ENCODE measurements at regions not wholly inside any gene's neighbourhood (a gene's known extent, or its start where the extent isn't known, plus 50 kb on each side); places are given as distances from the start of the nearest gene placed in this dataset.

DNA sequence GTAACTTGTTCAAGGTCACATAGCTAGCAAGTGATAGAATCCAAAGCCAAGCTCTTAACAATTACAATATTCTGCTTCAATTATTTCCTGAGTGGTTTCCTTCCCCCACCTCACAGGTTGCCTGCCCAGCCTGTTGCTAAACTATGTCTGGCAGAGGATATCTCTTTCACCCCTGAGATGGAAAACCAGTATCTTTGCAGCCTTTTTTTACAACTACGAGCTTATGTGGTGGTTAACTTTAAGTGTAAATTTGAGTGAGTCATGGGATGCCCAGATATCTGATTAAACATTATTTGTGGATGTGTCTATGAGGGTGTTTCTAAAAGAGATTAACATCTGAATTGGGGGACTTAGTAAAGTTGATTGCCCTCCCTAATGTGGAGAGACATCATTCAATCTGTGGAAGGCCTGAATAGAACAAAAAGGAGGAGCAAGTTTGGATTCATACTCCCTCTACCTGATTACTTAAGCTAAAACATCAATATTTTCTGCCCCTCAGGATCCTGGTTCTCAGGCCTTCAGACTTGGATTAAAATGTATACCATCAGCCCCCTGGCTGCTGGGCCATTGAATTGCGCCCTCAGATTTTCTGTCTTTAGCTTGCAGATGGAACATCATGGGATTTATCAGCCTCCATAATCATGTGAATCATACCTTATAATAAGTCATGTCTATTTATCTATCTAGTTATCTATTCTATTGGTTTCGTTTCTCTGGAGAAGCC, 911.9 kb downstream of the METTL15 start:
- H3K27ac ChIP-seq (replicated peaks), result no peak overlapping the region

DNA sequence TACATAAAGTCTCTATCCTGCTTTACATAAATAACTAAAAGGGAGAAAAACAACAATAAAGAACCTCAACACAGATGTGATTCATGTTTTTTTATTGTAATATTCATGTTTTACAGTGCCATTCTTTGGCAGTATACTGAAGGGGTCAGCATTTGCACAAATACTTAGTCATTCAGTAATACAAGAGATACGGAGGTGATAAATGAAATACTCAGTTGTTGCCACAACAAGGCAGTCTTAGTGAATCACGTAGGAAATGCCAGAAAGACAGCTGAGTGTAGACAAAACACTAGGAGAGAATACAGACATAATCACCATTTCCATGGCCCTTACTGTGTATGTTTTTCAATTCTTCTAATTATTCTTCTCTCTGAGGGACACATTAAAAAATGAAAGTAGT, 910.4 kb downstream of the METTL15 start:
- Histone ChIP-seq H3K27me3 (ENCODE audit: insufficient read depth, poor library complexity, severe bottlenecking) (no peaks in the 10 kb centered on the region), H3K4me3 (replicated peaks; ENCODE audit: insufficient read depth, low read length) (no peak overlapping the region), H3K27ac (replicated peaks) (no peak overlapping the region)
- TF ChIP-seq, protein P1, sequence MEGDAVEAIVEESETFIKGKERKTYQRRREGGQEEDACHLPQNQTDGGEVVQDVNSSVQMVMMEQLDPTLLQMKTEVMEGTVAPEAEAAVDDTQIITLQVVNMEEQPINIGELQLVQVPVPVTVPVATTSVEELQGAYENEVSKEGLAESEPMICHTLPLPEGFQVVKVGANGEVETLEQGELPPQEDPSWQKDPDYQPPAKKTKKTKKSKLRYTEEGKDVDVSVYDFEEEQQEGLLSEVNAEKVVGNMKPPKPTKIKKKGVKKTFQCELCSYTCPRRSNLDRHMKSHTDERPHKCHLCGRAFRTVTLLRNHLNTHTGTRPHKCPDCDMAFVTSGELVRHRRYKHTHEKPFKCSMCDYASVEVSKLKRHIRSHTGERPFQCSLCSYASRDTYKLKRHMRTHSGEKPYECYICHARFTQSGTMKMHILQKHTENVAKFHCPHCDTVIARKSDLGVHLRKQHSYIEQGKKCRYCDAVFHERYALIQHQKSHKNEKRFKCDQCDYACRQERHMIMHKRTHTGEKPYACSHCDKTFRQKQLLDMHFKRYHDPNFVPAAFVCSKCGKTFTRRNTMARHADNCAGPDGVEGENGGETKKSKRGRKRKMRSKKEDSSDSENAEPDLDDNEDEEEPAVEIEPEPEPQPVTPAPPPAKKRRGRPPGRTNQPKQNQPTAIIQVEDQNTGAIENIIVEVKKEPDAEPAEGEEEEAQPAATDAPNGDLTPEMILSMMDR (IDR thresholded peaks at IDR 0.05; ENCODE audit: insufficient read depth, low read length), result no peak
- TF ChIP-seq, protein P2, sequence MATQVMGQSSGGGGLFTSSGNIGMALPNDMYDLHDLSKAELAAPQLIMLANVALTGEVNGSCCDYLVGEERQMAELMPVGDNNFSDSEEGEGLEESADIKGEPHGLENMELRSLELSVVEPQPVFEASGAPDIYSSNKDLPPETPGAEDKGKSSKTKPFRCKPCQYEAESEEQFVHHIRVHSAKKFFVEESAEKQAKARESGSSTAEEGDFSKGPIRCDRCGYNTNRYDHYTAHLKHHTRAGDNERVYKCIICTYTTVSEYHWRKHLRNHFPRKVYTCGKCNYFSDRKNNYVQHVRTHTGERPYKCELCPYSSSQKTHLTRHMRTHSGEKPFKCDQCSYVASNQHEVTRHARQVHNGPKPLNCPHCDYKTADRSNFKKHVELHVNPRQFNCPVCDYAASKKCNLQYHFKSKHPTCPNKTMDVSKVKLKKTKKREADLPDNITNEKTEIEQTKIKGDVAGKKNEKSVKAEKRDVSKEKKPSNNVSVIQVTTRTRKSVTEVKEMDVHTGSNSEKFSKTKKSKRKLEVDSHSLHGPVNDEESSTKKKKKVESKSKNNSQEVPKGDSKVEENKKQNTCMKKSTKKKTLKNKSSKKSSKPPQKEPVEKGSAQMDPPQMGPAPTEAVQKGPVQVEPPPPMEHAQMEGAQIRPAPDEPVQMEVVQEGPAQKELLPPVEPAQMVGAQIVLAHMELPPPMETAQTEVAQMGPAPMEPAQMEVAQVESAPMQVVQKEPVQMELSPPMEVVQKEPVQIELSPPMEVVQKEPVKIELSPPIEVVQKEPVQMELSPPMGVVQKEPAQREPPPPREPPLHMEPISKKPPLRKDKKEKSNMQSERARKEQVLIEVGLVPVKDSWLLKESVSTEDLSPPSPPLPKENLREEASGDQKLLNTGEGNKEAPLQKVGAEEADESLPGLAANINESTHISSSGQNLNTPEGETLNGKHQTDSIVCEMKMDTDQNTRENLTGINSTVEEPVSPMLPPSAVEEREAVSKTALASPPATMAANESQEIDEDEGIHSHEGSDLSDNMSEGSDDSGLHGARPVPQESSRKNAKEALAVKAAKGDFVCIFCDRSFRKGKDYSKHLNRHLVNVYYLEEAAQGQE (IDR thresholded peaks at IDR 0.05; ENCODE audit: insufficient replicate concordance, low read depth), result no peak
- TF ChIP-seq SPI1 (IDR thresholded peaks at IDR 0.05; ENCODE audit: borderline replicate concordance, low read depth) (no peak), GABPA (IDR thresholded peaks at IDR 0.05; ENCODE audit: low read depth) (no peak), POLR2AphosphoS5 (IDR thresholded peaks at IDR 0.05; ENCODE audit: low read depth) (no peak)
- no peak for DNase-seq (ENCODE audit: low read depth in 1 of 2, low spot score in 1 of 2)

More for the DNA sequence above, 911.9 kb downstream of the METTL15 start:
- TF ChIP-seq, protein P1 (IDR thresholded peaks at IDR 0.05; ENCODE audit: insufficient read depth, low read length), result no peak
- TF ChIP-seq POLR2AphosphoS5 (IDR thresholded peaks at IDR 0.05; ENCODE audit: low read depth) (no peak), SPI1 (IDR thresholded peaks at IDR 0.05; ENCODE audit: borderline replicate concordance, low read depth) (no peak), GABPA (IDR thresholded peaks at IDR 0.05; ENCODE audit: low read depth) (no peak)
- TF ChIP-seq, protein P2 (IDR thresholded peaks at IDR 0.05; ENCODE audit: insufficient replicate concordance, low read depth), result no peak
- Histone ChIP-seq H3K4me3 (replicated peaks; ENCODE audit: insufficient read depth, low read length) (no peak overlapping the region), H3K27me3 (ENCODE audit: insufficient read depth, poor library complexity, severe bottlenecking) (no peaks in the 10 kb centered on the region)
- DNase-seq (ENCODE audit: low read depth in 1 of 2, low spot score in 1 of 2), result no peak

DNA sequence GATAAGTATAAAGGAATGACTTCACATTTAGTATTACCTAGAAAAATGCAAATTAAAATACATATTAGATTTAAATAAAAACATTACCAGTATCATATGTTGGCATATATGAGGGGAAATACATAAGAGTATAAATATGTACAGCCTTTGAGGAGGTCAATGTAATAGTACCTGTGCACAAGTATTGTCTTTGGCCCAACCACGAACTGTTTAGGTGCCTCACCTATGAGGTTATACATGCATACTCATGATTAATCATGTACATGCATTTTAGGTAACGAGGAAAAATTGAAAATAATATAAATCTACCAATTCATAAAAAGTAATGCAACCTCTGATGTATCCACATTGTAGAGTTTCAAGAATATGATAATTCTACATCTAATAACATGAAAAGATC, 909.8 kb downstream of the METTL15 start:
- Histone ChIP-seq H3K27me3 (ENCODE audit: insufficient read depth, poor library complexity, severe bottlenecking) (no peaks in the 10 kb centered on the region), H3K27ac (replicated peaks) (no peak overlapping the region), H3K4me3 (replicated peaks; ENCODE audit: insufficient read depth, low read length) (no peak overlapping the region)
- TF ChIP-seq POLR2AphosphoS5 (IDR thresholded peaks at IDR 0.05; ENCODE audit: low read depth) (no peak), SPI1 (IDR thresholded peaks at IDR 0.05; ENCODE audit: borderline replicate concordance, low read depth) (no peak), GABPA (IDR thresholded peaks at IDR 0.05; ENCODE audit: low read depth) (no peak)
- TF ChIP-seq, protein P2 (IDR thresholded peaks at IDR 0.05; ENCODE audit: insufficient replicate concordance, low read depth), result no peak
- TF ChIP-seq, protein P1 (IDR thresholded peaks at IDR 0.05; ENCODE audit: insufficient read depth, low read length), result no peak
- DNase-seq (ENCODE audit: low read depth in 1 of 2, low spot score in 1 of 2), result no peak

Data from HL-60 (cell line).